ENCODE measurements at regions not wholly inside any gene's neighbourhood (a gene's known extent, or its start where the extent isn't known, plus 50 kb on each side); places are given as distances from the start of the nearest gene placed in this dataset.

GRCh38 chr11:33646629-33647028, 54.0 kb downstream of the C11orf91 start:
- no peak for DNase-seq

DNA sequence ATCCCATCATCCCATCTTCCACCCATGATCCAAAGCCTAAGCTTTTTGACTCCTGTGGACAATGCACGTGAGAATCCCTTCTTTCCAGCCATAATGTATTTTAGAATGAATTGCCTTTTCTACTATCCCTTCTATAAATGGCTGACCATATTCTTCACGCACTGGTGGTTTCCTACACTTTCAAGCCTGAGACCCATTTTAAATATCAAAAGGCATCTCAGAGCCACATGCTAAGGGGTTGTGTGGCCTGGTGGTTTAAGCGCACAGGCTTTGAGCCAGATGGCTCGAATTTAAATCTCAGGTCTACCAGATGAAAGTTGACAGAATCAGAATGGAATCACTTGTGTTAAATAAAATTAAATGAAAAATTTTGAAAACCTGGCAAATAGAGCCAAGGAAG, 54.5 kb downstream of the C11orf91 start:
- no peak for DNase-seq

DNA sequence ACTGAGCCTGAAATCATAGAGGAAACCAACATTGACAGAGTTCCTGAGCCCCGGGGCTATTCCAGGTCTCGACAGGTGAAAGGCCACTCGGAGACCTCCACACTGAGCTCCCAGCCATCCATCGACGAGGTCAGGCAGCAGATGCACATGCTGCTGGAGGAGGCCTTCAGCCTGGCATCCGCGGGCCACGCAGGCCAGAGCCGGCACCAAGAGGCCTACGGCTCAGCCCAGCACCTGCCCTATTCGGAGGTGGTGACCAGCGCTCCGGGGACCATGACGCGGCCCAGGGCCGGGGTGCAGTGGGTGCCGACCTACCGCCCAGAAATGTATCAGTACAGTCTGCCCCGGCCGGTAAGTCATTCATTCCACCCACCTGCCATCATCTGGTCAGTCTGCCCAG, 54.9 kb downstream of the C11orf91 start:
- no peak for DNase-seq

DNA sequence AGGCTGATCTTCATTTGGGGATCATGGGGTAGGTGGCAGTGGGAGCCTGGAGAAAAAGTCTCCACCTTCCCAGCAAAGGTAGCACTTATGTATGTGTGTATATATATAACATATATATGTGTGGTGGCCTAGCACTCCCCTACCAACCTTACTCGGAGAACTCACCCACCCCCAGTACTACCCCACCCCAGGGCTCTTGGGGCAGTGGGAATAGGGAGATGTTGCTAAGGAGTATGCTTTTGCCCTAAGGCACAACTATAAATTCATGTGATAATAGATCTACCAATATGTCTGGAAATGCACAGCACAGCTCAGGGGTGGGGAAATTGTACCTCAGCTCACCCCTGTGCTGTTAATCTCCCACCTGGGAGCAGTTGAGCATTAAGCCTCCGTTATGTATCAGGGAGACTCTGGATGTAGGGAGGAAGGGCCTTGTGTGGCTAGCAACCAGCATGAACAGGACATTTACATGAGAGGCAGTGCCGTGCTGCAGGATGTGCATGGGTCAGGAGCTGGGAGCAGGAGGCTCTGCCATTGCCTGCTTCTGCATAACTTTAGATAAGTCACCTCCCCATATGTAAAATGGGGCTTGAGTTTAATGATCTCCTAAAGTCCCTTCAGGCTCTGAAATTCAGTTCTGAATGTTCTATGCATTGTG, 57.3 kb downstream of the C11orf91 start:
- DNase-seq, result no peak

DNA sequence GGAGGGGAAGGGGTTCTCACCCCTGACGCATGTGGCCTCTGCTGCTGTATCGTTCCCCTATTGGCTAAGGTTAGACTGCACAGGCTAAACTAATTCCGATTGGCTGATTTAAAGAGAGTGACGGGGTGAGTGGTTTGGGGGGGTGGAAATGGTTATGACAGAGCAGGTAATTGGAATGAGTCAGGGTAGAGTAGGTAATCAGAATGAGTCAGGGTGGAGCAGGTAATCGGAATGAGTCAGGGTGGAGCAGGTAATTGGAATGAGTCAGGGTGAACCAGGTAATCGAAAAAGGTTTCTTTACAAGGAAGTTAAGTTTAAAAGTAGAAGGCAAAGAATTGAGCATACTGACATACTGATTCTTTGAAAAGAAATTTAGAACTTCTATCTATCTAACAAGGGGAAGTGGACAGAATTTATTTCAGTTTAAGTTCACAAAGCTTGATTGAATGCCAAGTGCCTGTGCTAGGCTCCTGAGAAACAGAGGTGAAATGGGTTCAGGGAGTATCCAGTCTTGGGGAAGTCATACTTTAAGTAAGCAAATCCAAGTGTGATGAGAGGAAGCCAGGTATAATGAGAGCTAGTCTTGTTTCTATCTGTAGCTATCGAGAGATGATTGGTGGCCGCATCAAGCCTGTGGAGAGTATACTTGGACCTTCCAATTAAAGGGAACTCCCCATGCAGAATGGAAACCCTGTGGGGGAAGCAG, 58.0 kb downstream of the C11orf91 start:
- no peak for DNase-seq

DNA sequence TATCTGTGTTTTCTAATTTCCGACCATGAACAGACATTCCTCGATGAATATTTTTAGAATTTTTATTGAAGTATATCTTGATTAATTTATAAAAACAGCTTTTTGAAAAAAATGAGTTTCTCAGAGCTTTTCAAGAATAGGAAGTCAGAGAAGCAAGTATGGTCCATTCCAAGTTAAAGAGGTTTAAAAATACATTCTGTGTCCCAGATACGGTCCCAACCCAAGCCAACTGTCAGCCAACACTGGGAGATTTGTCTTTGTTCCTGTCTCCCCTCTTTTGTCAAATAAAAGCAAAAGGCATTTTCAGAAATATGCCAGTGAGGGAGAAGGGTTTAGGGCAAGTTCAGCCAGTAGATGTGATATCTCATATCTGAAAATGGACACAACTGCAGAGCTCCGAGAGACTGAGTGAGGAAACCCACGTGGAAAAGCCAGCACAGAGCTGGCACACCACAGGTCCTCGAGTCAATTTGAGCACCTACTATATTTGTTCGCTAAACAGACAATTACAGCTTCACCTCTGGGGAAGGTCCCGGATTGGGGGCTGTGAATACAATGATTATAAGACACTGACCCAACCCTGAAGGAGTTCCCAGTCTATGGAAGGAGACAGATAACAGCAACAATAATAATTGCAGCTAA, 59.8 kb downstream of the C11orf91 start:
- DNase-seq, result no peak

GRCh38 chr11:33638608-33639007, 62.0 kb downstream of the C11orf91 start:
- DNase-seq, result no peak

- no peak for DNase-seq
Measured at GRCh38 chr11:33636104-33636503, 64.5 kb downstream of the C11orf91 start.

GRCh38 chr11:33635161-33635560, 65.5 kb downstream of the C11orf91 start:
- no peak for DNase-seq

GRCh38 chr11:33634291-33634834, 66.3 kb downstream of the C11orf91 start:
- DNase-seq, result no peak

GRCh38 chr11:33633251-33634003, 67.2 kb downstream of the C11orf91 start:
- no peak for DNase-seq

- DNase-seq, result no peak
Measured at GRCh38 chr11:33631749-33632091, 68.9 kb downstream of the C11orf91 start.

DNA sequence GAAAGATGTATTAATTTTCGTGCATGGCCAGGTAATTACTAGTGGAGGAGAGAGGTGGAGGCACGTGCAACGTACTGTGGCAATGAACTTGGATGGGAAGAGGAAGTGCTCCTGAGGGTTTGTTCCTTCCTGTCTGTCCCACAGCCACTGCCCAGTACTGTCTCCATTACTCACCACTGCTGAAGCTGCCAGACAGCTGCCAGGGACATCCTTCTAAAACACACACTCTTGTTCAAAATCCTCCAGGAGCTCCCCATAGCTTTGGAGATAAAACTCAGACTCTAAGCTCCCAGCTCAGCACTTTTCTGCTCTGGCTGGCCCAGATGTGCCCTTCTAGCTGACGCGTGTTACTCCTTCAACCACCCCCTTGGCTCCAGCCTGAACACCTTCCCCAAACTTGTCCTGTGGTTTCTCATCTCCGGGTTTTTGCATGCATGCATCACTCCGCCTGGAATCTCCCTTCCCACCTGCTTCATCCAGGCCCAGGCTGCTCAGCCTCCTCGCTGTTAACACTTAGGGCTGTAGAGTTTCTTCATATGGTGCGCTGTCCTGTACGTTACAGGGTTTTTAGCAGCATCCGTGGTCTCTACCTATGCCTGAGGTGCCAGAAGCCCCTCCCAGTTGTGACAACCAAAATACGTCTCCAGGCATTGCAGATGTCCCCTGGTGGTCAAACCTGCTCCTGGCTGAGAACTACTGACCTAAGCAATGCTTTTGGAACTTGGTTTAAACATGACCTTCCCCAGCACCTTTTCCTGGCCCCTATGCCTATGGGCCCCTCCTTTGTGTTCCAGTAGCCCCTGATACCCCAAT, 69.5 kb downstream of the C11orf91 start:
- no peak for DNase-seq

DNA sequence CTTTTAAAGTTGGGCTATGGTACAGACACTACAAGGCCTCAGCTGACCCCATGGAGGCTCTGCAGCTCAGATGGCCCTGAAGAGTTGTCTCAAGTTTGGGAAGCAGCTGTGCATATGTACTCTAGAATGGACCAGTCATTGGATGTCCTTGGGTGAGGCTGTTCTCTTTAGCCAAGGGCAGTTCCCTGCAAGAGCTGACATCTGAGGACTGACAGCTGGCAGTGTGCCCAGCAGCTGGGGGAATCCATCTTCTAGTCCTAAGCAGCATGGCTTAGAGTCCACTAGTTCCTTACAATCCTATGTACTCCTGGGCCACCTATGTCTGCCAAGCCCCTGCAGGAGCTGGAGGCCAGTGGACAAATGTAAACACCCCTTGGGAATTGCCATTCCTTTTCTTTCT, 76.5 kb downstream of the C11orf91 start:
- no peak for DNase-seq

DNA sequence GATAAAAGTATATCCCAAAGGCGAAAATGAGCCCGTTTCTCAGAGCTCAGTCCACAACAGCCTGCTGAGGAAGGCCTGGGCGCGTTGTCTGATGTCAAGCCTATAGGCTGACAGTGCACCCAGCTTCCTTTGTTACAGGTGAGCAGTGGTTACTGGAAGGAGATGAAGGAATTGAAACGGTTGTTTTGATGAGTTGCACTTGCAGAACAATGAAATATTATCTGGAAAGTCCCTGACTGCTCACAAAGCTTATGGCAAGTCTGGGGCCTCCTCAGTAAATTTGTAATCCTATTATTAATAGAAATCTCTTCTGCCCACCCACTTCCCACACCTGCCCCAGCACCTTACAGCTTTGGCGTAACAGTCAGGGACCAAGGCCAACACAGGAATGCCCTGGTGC, 77.8 kb downstream of the C11orf91 start:
- DNase-seq, result no peak

DNA sequence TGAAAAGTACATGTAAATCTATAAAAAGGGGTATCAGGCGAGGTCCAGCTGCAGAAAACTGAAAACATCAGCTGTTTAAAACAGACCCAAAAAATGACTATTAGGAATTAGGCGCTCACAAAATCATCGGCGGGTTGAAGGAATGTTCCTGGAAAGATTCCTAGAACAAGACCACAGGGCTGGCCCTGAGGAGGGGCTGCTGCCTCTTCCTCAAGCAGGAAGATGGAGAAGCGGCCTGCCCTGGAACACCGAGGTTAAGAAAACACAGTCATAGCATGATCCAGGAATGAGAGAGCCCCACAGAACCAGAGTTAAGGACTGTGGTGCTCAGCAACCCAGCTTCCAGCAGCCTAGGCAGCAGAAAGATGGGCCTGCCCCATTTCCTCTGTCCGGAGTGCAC, 78.4 kb downstream of the C11orf91 start:
- DNase-seq, result no peak

DNA sequence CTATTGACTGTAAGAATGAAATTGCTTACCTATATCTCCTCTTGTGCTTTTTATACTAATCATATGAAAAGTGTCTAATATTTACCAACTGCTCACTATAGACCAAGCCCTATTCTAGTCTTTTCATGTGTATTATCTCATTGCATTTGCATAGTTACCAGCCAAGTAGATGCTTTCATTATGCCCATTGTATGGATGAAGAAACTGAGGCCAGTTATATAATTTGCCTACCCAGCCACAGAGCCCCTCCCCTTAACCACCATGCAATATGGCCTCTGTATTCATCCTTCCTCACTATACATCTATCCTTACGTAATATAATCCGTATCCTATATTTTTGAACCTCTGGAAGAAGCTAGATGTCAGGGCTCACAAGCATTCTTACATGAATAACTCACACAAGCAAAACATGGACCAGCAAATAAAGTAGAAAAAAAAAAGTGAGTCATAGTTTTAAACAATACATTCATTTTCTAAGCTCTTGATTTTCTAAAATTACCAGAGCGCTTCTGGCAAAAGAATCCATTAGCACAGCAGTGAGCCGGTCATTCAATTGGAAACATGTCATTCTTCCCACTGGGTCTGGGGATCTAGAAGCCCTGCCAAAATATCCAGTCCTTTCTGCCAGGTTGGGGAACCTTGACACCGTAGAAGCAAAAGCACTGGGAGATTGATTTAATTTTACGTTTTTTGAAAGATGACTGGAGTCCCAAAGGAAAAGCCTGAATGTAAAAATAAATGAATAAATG, 80.0 kb downstream of the C11orf91 start:
- no peak for DNase-seq

DNA sequence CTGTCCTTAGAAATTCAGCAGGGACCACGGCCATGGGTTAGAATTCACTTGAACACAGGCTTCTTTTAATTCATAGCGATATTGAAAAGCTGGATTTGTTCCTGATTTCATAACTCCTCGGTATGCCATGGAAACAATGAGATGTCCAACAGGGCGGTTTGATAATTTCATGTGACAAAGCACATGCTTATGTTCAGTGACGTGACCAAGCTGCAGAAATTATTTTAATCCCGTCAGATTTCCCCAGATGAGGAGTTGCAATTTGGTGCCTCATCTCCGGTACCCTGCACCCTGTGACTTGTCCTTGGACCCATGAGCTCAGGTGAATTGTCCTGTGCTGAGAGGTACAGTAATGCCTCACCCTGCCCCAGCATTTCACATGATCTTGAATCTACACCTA, 81.7 kb downstream of the C11orf91 start:
- no peak for DNase-seq

GRCh38 chr11:33618351-33618710, 82.3 kb downstream of the C11orf91 start:
- no peak for DNase-seq

DNA sequence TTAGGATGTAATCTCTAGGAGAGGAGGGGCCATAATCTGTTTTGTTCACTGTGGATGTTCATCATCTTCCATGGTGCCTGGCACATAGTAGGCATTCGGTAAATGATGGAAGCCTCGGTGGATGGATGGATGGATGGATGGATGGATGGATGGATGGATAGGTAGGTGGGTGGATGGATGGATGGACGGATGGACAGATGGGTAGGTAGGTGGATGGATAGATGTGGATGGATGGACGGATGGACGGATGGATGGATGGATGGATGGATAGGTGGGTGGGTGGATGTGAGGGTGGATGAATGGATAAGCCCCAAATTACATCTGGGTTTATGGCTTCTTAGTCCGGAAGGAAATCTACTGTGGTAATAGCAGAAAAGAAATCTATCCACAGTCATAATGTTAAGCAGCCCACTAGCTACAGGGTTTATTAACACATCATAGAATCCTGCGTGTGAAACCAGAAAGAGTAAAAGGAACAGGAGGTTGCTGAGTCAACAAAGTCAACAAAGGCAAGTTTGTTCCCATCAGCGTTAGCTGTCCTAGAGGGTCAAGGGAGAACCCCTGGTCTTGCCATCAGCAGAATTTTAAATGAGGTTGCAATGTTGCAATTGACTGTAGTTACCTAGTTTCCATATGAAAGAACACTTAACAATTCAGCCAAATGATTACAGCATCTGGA, 82.8 kb downstream of the C11orf91 start:
- DNase-seq, result no peak

- DNase-seq, result no peak
Measured at GRCh38 chr11:33616552-33616951, 84.1 kb downstream of the C11orf91 start.

Data from activated CD8-positive, alpha-beta memory T cell treated with anti-CD3 and anti-CD28 coated beads, Interleukin-2, amount 50 U/mL, for 4 hours (primary cell).